ENCODE measurements at regions not wholly inside any gene's neighbourhood (a gene's known extent, or its start where the extent isn't known, plus 50 kb on each side); places are given as distances from the start of the nearest gene placed in this dataset.
A peak's percentile ranks its signal among the peaks of the same experiment; 100 is the strongest.

GRCh38 chr4:110778521-110778920 lies 155.6 kb upstream of the PITX2 start:
- no peak for TF ChIP-seq CTCF (IDR thresholded peaks at IDR 0.05; ENCODE audit: unreplicated experiment in 3 of 3)
- H3K9me3 Mint-ChIP-seq = peaks cover 5% of the 10 kb centered on the region
- H3K36me3 Mint-ChIP-seq (ENCODE audit: low read depth) = no peaks in the 10 kb centered on the region
- H3K4me1 Mint-ChIP-seq = peaks cover 19% of the 10 kb centered on the region
- H3K27me3 Mint-ChIP-seq (ENCODE audit: low read depth) = no peaks in the 10 kb centered on the region
- no peak overlapping the region for H3K27ac Mint-ChIP-seq
- no peak overlapping the region for H3K4me3 Mint-ChIP-seq

GRCh38 chr4:110780538-110780937 lies 157.7 kb upstream of the PITX2 start:
- Mint-ChIP-seq H3K27ac (no peak overlapping the region), H3K27me3 (ENCODE audit: low read depth) (no peaks in the 10 kb centered on the region), H3K9me3 (peaks cover 5% of the 10 kb centered on the region), H3K36me3 (ENCODE audit: low read depth) (no peaks in the 10 kb centered on the region), H3K4me3 (no peak overlapping the region), H3K4me1 (peaks cover 19% of the 10 kb centered on the region)
- no peak for TF ChIP-seq CTCF (IDR thresholded peaks at IDR 0.05; ENCODE audit: unreplicated experiment in 3 of 3)

- H3K4me1 Mint-ChIP-seq = peaks cover 19% of the 10 kb centered on the region
- TF ChIP-seq CTCF (IDR thresholded peaks at IDR 0.05; ENCODE audit: unreplicated experiment in 3 of 3) = no peak
- peak overlapping the region in 2 of 3 experiments; percentile 33 to 72 for H3K4me3 Mint-ChIP-seq
- no peaks in the 10 kb centered on the region for H3K27me3 Mint-ChIP-seq (ENCODE audit: low read depth)
- H3K36me3 Mint-ChIP-seq (ENCODE audit: low read depth) = no peaks in the 10 kb centered on the region
- H3K9me3 Mint-ChIP-seq = peaks cover 5% of the 10 kb centered on the region
- H3K27ac Mint-ChIP-seq = peak overlapping the region; percentile 24 to 60 (median 35)
Observed at GRCh38 chr4:110781944-110782343, 159.1 kb upstream of the PITX2 start.

- no peak for TF ChIP-seq CTCF (IDR thresholded peaks at IDR 0.05; ENCODE audit: unreplicated experiment in 3 of 3)
- H3K4me3 Mint-ChIP-seq = no peak overlapping the region
- H3K27ac Mint-ChIP-seq = no peak overlapping the region
- H3K4me1 Mint-ChIP-seq = peaks cover 6% of the 10 kb centered on the region
- no peaks in the 10 kb centered on the region for H3K36me3 Mint-ChIP-seq (ENCODE audit: low read depth)
- no peaks in the 10 kb centered on the region for H3K9me3 Mint-ChIP-seq
- H3K27me3 Mint-ChIP-seq (ENCODE audit: low read depth) = no peaks in the 10 kb centered on the region
Observed at GRCh38 chr4:110787109-110787508, 164.2 kb upstream of the PITX2 start.

GRCh38 chr4:110787707-110788106 lies 164.8 kb upstream of the PITX2 start:
- Mint-ChIP-seq H3K27ac (no peak overlapping the region), H3K27me3 (ENCODE audit: low read depth) (no peaks in the 10 kb centered on the region)

More at GRCh38 chr4:110787707-110788106, 164.8 kb upstream of the PITX2 start:
- Mint-ChIP-seq H3K9me3 (no peaks in the 10 kb centered on the region), H3K4me3 (no peak overlapping the region), H3K4me1 (peaks cover 8% of the 10 kb centered on the region), H3K36me3 (ENCODE audit: low read depth) (no peaks in the 10 kb centered on the region)
- TF ChIP-seq CTCF (IDR thresholded peaks at IDR 0.05; ENCODE audit: unreplicated experiment in 3 of 3) = no peak
